ENCODE measurements at regions not wholly inside any gene's neighbourhood (a gene's known extent, or its start where the extent isn't known, plus 50 kb on each side); places are given as distances from the start of the nearest gene placed in this dataset.
A peak's percentile ranks its signal among the peaks of the same experiment; 100 is the strongest.

GRCh38 chr3:99500485-99500884 is 137.9 kb upstream of the COL8A1 start:
- DNase-seq, result no peak

- no peak for DNase-seq
Measured at GRCh38 chr3:99499235-99500158, 138.9 kb upstream of the COL8A1 start.

- peak; percentile 1 for DNase-seq
Measured at GRCh38 chr3:99498550-99499234, 139.7 kb upstream of the COL8A1 start.

GRCh38 chr3:99487894-99488293 is 150.5 kb upstream of the COL8A1 start:
- DNase-seq, result no peak

- no peak for DNase-seq
Measured at GRCh38 chr3:99485286-99485685, 153.1 kb upstream of the COL8A1 start.

GRCh38 chr3:99484871-99485270 is 153.5 kb upstream of the COL8A1 start:
- DNase-seq, result no peak

GRCh38 chr3:99483841-99484240 is 154.6 kb upstream of the COL8A1 start:
- no peak for DNase-seq

GRCh38 chr3:99482191-99482590 is 156.2 kb upstream of the COL8A1 start:
- no peak for DNase-seq

GRCh38 chr3:99481561-99481960 is 156.8 kb upstream of the COL8A1 start:
- no peak for DNase-seq

GRCh38 chr3:99479768-99480167 is 158.6 kb upstream of the COL8A1 start:
- DNase-seq, result no peak

GRCh38 chr3:99477650-99478049 is 160.7 kb upstream of the COL8A1 start:
- DNase-seq, result no peak

- DNase-seq, result no peak
Measured at GRCh38 chr3:99475229-99475628, 163.2 kb upstream of the COL8A1 start.

- DNase-seq, result no peak
Measured at GRCh38 chr3:99474776-99475175, 163.6 kb upstream of the COL8A1 start.

- DNase-seq, result no peak
Measured at GRCh38 chr3:99473321-99473751, 165.1 kb upstream of the COL8A1 start.

GRCh38 chr3:99472385-99472784 is 166.0 kb upstream of the COL8A1 start:
- DNase-seq, result no peak

- no peak for DNase-seq
Measured at GRCh38 chr3:99471353-99472323, 166.8 kb upstream of the COL8A1 start.

- DNase-seq, result no peak
Measured at GRCh38 chr3:99470841-99471240, 167.6 kb upstream of the COL8A1 start.

GRCh38 chr3:99468918-99469317 is 169.5 kb upstream of the COL8A1 start:
- DNase-seq, result no peak

GRCh38 chr3:99467420-99467819 is 171.0 kb upstream of the COL8A1 start:
- DNase-seq, result no peak

GRCh38 chr3:99466331-99466730 is 172.1 kb upstream of the COL8A1 start:
- DNase-seq, result no peak

- DNase-seq, result no peak
Measured at GRCh38 chr3:99458013-99458412, 180.4 kb upstream of the COL8A1 start.

- no peak for DNase-seq
Measured at GRCh38 chr3:99442599-99442998, 195.8 kb upstream of the COL8A1 start.
